GM12874 (cell line): ENCODE measurements at regions not wholly inside any gene's neighbourhood (a gene's known extent, or its start where the extent isn't known, plus 50 kb on each side); places are given as distances from the start of the nearest gene placed in this dataset.

Experiments used
- TF ChIP-seq, protein P1 (sequence below): IDR thresholded peaks from 2 replicates; pipeline ENCODE4 v1.5.1; 2011; ENCODE audit warnings: low read depth, mild to moderate bottlenecking, control low read depth, low read length, moderate library complexity; ENCODE audit not compliant: insufficient read depth

DNA sequence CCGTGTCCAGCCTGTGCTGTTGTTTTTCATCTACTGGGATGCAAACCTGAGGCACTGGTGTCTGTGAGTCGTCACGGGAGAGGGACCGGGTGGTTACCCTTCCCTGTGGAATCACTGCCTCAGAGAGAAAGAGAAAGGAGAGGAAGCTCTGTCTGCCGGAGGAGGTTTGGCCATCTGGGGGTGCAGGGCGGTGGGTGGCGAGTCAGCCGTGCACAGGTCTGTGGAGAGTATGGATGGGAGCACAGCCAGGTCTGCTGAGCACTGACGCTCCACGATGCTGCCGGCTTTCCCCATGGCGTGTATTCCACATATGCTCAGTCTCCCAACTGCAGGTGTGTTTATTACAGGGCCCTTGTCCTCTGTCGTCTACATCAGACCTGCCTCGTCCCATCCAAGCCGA, 395.2 kb upstream of the IRX4 start:
- TF ChIP-seq, protein P1, sequence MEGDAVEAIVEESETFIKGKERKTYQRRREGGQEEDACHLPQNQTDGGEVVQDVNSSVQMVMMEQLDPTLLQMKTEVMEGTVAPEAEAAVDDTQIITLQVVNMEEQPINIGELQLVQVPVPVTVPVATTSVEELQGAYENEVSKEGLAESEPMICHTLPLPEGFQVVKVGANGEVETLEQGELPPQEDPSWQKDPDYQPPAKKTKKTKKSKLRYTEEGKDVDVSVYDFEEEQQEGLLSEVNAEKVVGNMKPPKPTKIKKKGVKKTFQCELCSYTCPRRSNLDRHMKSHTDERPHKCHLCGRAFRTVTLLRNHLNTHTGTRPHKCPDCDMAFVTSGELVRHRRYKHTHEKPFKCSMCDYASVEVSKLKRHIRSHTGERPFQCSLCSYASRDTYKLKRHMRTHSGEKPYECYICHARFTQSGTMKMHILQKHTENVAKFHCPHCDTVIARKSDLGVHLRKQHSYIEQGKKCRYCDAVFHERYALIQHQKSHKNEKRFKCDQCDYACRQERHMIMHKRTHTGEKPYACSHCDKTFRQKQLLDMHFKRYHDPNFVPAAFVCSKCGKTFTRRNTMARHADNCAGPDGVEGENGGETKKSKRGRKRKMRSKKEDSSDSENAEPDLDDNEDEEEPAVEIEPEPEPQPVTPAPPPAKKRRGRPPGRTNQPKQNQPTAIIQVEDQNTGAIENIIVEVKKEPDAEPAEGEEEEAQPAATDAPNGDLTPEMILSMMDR = no peak

DNA sequence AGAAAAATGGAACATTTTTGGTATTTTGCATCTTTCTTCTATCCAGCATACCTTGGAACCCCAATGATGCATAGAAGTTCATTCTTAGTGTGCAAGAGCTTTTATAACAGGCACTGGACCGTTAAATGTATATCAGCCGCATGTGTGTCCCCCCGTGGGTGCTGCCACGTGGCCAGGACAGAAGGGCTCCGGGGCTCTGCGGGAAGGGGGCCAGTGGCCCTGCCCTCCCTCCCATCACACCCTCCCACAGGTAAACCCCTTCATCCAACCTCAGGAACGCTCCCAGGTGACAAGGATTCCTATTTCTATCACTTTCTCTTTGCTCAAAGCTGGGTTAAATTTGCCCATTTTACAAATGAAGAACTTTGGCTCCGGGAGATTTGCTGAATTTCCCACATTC, 393.4 kb upstream of the IRX4 start:
- TF ChIP-seq, protein P1 = no peak

- TF ChIP-seq, protein P1 = no peak
Measured at GRCh38 chr5:2272755-2273154, 390.0 kb upstream of the IRX4 start.

- TF ChIP-seq, protein P1 = no peak
Measured at GRCh38 chr5:2272039-2272438, 389.3 kb upstream of the IRX4 start.

- TF ChIP-seq, protein P1 = no peak
Measured at GRCh38 chr5:2271316-2271715, 388.6 kb upstream of the IRX4 start.

GRCh38 chr5:2270467-2270866, 387.7 kb upstream of the IRX4 start:
- TF ChIP-seq, protein P1 = no peak

GRCh38 chr5:2269656-2270055, 386.9 kb upstream of the IRX4 start:
- TF ChIP-seq, protein P1 = no peak

DNA sequence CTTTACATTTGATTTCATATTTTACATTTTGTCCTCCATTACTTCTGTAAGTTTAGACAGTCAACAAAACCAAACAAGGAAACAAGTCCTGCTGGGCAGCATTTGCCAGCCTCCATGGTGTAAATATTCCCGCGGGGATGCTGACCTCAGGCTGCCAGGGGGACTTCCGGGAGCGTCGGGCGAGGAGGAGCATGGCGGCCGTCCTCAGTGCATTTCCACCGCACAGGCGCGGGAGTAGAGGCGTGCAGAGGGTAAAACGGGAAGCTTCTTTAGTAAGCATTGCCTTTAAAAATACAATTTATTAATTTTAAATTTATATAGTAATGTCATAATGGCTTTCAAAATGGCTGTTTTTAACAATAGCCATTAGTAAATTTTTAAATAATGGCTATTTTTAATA, 385.3 kb upstream of the IRX4 start:
- TF ChIP-seq, protein P1 = no peak
